Fibroblast of villous mesenchyme (primary cell): ENCODE measurements at regions not wholly inside any gene's neighbourhood (a gene's known extent, or its start where the extent isn't known, plus 50 kb on each side); places are given as distances from the start of the nearest gene placed in this dataset.

Experiments
- DNase-seq: peaks from one replicate; pipeline ENCODE4 v3.0.0-alpha.2; 2010; ENCODE audit warnings: low read depth
- H3K4me3 ChIP-seq: 2 replicates; pipeline ENCODE4 v1.5.1; 2011; ENCODE audit warnings: low read depth, mild to moderate bottlenecking, low read length
- TF ChIP-seq, protein P1 (sequence below): IDR thresholded peaks from 2 replicates; pipeline ENCODE4 v1.5.1; 2012; ENCODE audit warnings: low read depth, mild to moderate bottlenecking, low read length; ENCODE audit not compliant: insufficient read depth

DNA sequence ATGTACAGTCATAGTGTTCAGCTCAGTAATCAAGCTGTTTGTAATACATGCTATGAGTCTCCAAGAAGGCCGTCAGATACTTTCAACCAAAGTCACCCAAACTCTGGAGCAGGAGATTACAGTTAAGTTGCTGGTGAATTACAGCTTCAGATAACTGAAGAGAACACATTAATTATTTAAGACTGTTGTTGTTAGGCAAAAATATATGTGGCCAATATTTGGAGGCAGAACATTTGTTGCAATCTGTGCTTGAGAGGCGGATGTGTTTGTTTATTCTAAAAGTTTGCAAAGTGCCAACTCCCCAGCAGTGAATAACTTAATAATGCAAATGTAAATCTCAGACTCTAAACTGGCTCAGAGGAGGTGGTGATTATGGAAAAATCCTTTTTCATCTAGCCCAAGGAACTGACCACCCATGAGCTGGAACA, 300.7 kb upstream of the TBX3 start:
- DNase-seq, result peak; percentile 65
- H3K4me3 ChIP-seq, result no peak overlapping the region
- TF ChIP-seq, protein P1, sequence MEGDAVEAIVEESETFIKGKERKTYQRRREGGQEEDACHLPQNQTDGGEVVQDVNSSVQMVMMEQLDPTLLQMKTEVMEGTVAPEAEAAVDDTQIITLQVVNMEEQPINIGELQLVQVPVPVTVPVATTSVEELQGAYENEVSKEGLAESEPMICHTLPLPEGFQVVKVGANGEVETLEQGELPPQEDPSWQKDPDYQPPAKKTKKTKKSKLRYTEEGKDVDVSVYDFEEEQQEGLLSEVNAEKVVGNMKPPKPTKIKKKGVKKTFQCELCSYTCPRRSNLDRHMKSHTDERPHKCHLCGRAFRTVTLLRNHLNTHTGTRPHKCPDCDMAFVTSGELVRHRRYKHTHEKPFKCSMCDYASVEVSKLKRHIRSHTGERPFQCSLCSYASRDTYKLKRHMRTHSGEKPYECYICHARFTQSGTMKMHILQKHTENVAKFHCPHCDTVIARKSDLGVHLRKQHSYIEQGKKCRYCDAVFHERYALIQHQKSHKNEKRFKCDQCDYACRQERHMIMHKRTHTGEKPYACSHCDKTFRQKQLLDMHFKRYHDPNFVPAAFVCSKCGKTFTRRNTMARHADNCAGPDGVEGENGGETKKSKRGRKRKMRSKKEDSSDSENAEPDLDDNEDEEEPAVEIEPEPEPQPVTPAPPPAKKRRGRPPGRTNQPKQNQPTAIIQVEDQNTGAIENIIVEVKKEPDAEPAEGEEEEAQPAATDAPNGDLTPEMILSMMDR, result no peak

DNA sequence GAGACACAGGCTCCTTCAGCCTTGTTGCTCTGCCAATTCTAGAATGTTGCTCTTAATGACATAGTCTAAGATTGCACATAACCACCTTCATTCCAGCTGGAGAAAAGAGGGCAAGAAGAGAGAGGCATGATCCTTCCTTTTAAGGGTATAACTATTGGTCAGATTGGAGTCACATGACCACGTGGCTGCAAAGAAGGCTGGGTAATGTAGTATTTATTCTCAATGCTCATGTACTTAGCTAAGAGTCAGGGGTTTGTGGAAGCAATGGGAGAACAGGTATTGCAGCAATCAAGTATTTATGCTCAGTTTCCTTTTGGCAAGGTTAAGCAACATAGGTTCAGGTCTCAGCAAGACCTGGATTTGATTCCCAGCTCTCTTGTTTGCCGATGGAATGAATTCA, 298.8 kb upstream of the TBX3 start:
- TF ChIP-seq, protein P1, result no peak
- DNase-seq, result no peak
- H3K4me3 ChIP-seq, result no peak overlapping the region

DNA sequence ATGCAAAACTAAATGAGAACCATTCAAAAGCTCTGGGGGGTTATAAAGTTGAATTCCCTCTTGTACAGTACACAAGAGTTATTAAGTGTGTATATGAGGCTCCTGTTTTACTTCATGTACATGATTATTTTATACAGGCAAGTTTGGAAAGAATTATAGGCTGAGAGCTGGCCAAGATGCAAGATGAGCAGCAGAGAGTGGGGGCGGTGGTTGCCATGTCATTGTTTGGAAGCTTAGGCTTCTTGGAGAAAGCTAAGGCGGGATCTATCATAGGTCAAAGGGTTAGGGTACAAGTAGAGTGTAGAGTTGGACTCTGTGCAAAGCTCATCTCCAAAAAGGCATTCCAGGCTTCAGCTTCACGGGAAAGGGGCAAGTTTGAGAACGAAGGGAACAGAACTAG, 297.1 kb upstream of the TBX3 start:
- TF ChIP-seq, protein P1, result no peak
- no peak for DNase-seq
- H3K4me3 ChIP-seq, result no peak overlapping the region

DNA sequence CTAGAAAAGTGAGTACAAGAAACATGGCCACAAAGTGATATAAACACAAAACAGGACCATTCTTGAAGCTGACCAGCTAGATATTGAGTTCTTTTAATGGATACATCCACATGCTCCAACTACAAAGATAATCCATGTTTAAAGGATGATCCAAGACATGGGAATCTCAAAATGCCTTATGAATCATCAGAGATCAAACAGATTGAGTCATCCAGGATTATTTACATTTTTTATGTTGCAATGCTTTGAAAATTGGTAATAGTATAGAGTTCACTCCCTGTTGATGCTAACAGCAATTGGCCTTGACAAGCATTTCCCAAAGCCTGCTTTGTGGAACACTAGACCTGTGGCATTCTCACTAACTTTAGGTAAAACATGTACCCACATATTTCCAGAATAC, 293.0 kb upstream of the TBX3 start:
- TF ChIP-seq, protein P1, result no peak
- DNase-seq, result peak; percentile 82

DNA sequence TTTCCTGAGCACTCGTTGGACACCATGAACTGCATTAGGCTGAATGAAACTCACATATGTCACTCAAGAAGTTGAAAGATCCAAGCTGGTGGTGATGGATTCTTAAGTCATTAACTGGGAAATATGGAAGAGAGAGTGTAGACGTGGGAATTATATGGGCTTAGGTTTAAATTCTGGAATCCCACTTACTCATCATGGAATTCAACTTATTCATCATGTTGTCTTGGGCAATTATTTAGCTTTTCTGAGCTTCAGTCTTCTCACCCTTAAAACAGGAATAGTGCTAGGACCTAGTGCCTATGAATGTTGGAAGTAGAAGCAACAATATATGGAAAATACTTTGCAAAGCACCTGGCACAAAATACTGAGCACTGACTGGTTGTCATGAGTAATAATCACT, 292.4 kb upstream of the TBX3 start:
- TF ChIP-seq, protein P1, result no peak
- no peak overlapping the region for H3K4me3 ChIP-seq
- no peak for DNase-seq

More for the DNA sequence above, 293.0 kb upstream of the TBX3 start:
- H3K4me3 ChIP-seq, result no peak overlapping the region

DNA sequence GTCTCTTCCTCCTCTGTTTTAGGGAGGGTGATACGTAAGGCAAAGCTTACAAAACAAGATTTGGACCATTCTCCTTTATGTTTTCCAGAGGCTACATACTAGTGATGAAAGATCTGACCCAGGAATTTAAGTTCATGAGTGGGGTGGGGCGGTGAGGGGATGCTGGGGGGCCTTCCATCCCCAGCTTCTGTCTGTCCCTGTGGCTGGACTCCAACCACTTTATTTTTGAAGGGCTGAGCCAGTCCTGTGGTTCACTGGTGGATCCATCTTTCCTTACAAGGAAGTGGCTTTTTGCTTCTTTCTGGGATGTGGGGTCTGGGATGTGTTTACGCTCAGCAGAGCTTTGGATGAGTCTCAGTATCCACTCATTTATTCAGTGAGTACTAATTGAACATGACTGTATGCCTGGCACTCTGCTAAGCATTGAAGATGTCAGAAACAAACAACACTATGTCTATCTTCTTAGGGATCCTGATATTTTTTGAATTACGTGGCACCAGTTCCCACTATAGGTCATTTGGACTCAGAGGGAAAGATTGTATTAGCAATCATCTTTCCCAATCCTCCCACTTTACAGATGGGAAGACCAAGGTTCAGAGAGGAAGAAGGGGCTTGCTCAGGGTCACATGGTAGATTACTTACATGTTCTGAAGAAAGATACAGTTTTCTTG, 291.8 kb upstream of the TBX3 start:
- H3K4me3 ChIP-seq, result no peak overlapping the region
- no peak for DNase-seq
- TF ChIP-seq, protein P1, result no peak
